ENCODE measurements at regions not wholly inside any gene's neighbourhood (a gene's known extent, or its start where the extent isn't known, plus 50 kb on each side); places are given as distances from the start of the nearest gene placed in this dataset.

DNA sequence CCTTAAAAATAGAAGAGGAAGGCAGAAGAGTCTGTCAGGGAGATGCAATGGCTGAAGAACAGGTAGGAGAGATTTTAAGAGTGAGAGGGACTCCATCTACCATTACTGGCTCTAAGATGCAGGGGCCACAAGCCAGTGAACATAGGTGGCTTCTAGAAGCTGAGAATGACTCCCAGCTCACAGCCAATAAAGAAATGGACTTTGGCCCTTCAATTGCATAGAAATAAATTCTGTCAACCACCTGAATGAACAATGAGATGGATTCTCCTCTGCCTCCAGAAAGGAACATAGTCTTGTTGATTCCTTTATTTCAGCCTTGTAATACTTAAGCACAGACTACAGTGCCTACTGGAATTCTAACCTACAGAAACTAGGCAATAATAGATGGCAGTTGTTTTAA, 603.3 kb upstream of the NXPH2 start (continued):
- TF ChIP-seq ZBTB11 (tag by site-specific recombination; conservative IDR thresholded peaks at IDR 0.05; ENCODE audit: low read depth) (no peak), KLF1 (tag by site-specific recombination; IDR thresholded peaks at IDR 0.05) (no peak)
- TF ChIP-seq, protein P1, sequence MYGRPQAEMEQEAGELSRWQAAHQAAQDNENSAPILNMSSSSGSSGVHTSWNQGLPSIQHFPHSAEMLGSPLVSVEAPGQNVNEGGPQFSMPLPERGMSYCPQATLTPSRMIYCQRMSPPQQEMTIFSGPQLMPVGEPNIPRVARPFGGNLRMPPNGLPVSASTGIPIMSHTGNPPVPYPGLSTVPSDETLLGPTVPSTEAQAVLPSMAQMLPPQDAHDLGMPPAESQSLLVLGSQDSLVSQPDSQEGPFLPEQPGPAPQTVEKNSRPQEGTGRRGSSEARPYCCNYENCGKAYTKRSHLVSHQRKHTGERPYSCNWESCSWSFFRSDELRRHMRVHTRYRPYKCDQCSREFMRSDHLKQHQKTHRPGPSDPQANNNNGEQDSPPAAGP (tag by site-specific recombination; IDR thresholded peaks at IDR 0.05), result no peak
- TF ChIP-seq, protein P2, sequence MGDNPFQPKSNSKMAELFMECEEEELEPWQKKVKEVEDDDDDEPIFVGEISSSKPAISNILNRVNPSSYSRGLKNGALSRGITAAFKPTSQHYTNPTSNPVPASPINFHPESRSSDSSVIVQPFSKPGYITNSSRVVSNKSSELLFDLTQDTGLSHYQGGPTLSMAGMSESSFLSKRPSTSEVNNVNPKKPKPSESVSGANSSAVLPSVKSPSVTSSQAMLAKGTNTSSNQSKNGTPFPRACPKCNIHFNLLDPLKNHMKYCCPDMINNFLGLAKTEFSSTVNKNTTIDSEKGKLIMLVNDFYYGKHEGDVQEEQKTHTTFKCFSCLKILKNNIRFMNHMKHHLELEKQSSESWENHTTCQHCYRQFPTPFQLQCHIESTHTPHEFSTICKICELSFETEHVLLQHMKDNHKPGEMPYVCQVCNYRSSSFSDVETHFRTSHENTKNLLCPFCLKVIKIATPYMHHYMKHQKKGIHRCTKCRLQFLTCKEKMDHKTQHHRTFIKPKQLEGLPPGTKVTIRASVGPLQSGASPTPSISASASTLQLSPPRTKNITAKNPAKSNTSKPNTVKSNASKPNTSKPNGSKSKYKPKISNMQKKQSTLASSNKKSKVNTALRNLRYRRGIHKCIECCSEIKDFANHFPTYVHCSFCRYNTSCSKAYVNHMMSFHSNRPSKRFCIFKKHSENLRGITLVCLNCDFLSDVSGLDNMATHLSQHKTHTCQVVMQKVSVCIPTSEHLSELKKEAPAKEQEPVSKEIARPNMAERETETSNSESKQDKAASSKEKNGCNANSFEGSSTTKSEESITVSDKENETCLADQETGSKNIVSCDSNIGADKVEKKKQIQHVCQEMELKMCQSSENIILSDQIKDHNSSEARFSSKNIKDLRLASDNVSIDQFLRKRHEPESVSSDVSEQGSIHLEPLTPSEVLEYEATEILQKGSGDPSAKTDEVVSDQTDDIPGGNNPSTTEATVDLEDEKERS (tag by site-specific recombination; IDR thresholded peaks at IDR 0.05), result no peak

GRCh38 chr2:139380051-139380450, 599.9 kb upstream of the NXPH2 start:
- POLR2A ChIA-PET, result no interaction called here
- Histone ChIP-seq H3K27ac (ENCODE audit: extremely low read depth, low read depth, low read length) (no peak overlapping the region), H3K9me3 (ENCODE audit: control insufficient read depth, insufficient read depth, low read depth, low read length) (no peaks in the 10 kb centered on the region), H3K36me3 (ENCODE audit: control insufficient read depth in 2 of 2, insufficient read depth in 1 of 2, low read length in 2 of 2) (no peaks in the 10 kb centered on the region), H3K4me1 (ENCODE audit: control insufficient read depth, insufficient read depth, low read length) (no peaks in the 10 kb centered on the region), H3K4me3 (ENCODE audit: low read depth, low read length) (no peak overlapping the region)
- CTCF ChIA-PET, result no interaction called here
- TF ChIP-seq GLIS1 (tag by site-specific recombination; IDR thresholded peaks at IDR 0.05) (no peak), ZNF610 (tag by site-specific recombination; IDR thresholded peaks at IDR 0.05; ENCODE audit: borderline replicate concordance) (no peak), ZNF19 (tag by site-specific recombination; IDR thresholded peaks at IDR 0.05; ENCODE audit: low read depth) (no peak), PBX3 (CRISPR knock-in tag; IDR thresholded peaks at IDR 0.05) (no peak), ZNF335 (tag by site-specific recombination; conservative IDR thresholded peaks at IDR 0.05) (no peak), SP3 (tag by site-specific recombination; IDR thresholded peaks at IDR 0.05) (no peak), ZNF624 (tag by site-specific recombination; IDR thresholded peaks at IDR 0.05) (no peak), ZNF549 (tag by site-specific recombination; IDR thresholded peaks at IDR 0.05) (no peak)
- TF ChIP-seq, protein P3, sequence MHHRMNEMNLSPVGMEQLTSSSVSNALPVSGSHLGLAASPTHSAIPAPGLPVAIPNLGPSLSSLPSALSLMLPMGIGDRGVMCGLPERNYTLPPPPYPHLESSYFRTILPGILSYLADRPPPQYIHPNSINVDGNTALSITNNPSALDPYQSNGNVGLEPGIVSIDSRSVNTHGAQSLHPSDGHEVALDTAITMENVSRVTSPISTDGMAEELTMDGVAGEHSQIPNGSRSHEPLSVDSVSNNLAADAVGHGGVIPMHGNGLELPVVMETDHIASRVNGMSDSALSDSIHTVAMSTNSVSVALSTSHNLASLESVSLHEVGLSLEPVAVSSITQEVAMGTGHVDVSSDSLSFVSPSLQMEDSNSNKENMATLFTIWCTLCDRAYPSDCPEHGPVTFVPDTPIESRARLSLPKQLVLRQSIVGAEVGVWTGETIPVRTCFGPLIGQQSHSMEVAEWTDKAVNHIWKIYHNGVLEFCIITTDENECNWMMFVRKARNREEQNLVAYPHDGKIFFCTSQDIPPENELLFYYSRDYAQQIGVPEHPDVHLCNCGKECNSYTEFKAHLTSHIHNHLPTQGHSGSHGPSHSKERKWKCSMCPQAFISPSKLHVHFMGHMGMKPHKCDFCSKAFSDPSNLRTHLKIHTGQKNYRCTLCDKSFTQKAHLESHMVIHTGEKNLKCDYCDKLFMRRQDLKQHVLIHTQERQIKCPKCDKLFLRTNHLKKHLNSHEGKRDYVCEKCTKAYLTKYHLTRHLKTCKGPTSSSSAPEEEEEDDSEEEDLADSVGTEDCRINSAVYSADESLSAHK (tag by site-specific recombination; IDR thresholded peaks at IDR 0.05), result no peak
- TF ChIP-seq, protein P4, sequence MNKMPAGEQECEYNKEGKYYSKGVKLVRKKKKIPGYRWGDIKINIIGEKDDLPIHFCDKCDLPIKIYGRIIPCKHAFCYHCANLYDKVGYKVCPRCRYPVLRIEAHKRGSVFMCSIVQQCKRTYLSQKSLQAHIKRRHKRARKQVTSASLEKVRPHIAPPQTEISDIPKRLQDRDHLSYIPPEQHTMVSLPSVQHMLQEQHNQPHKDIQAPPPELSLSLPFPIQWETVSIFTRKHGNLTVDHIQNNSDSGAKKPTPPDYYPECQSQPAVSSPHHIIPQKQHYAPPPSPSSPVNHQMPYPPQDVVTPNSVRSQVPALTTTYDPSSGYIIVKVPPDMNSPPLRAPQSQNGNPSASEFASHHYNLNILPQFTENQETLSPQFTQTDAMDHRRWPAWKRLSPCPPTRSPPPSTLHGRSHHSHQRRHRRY (tag by site-specific recombination; IDR thresholded peaks at IDR 0.05), result no peak
- TF ChIP-seq, protein P5, sequence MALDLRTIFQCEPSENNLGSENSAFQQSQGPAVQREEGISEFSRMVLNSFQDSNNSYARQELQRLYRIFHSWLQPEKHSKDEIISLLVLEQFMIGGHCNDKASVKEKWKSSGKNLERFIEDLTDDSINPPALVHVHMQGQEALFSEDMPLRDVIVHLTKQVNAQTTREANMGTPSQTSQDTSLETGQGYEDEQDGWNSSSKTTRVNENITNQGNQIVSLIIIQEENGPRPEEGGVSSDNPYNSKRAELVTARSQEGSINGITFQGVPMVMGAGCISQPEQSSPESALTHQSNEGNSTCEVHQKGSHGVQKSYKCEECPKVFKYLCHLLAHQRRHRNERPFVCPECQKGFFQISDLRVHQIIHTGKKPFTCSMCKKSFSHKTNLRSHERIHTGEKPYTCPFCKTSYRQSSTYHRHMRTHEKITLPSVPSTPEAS (tag by site-specific recombination; IDR thresholded peaks at IDR 0.05), result no peak
- TF ChIP-seq, protein P2 (tag by site-specific recombination; IDR thresholded peaks at IDR 0.05), result no peak
